ENCODE measurements at regions not wholly inside any gene's neighbourhood (a gene's known extent, or its start where the extent isn't known, plus 50 kb on each side); places are given as distances from the start of the nearest gene placed in this dataset.

DNA sequence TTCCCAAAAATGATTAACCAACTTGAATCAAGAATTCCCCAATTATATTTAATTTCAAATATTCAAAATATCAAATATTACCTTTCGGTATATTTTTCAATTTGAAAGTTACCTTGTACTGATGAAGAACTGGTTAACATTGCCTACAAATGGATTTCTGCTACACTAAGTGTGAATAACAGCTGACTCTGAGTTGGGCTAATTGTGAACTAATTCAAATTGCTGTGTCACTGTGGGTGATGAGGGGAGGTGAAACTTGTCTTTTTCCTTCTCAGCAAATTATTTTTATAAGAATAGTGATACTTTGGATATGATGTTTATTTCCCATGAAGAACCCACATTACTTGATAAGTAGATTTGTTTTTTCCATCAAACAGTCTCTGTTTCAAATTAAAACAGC is 103.4 kb upstream of the RPS23 start:
- TF ChIP-seq FOXM1 (IDR thresholded peaks at IDR 0.05; ENCODE audit: low read depth) (no peak), FOXM1 (CRISPR knock-in tag; IDR thresholded peaks at IDR 0.05; ENCODE audit: low read depth) (no peak), ZNF232 (CRISPR knock-in tag; IDR thresholded peaks at IDR 0.05) (no peak)
- TF ChIP-seq, protein P1, sequence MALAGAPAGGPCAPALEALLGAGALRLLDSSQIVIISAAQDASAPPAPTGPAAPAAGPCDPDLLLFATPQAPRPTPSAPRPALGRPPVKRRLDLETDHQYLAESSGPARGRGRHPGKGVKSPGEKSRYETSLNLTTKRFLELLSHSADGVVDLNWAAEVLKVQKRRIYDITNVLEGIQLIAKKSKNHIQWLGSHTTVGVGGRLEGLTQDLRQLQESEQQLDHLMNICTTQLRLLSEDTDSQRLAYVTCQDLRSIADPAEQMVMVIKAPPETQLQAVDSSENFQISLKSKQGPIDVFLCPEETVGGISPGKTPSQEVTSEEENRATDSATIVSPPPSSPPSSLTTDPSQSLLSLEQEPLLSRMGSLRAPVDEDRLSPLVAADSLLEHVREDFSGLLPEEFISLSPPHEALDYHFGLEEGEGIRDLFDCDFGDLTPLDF (CRISPR knock-in tag; IDR thresholded peaks at IDR 0.05), result no peak
